ENCODE measurements at regions not wholly inside any gene's neighbourhood (a gene's known extent, or its start where the extent isn't known, plus 50 kb on each side); places are given as distances from the start of the nearest gene placed in this dataset.
A peak's percentile ranks its signal among the peaks of the same experiment; 100 is the strongest.

DNA sequence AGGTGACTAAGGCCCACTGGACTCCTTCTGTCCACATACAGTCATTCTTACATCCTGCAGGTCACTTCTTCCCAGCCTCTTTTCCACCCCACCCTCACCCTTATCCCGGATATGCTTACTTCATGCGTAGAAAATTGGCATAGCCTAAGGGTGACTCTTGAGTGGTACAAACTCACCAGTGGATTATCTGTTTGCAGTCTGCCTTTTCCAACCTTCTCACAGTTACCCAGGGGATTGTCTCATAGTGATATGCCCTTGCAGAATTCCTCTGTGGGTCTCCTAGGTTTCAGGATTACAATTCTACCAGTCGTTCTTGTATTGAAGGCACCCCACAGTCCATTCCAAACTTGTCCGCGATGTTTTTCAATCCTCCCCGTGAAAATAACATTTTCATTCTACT, 752.9 kb upstream of the HS6ST1 start:
- Histone ChIP-seq H3K9me3 (no peaks in the 10 kb centered on the region), H3K27me3 (replicated peaks; ENCODE audit: control insufficient read depth, insufficient read depth, low read length) (no peaks in the 10 kb centered on the region), H3K4me1 (peaks cover 9% of the 10 kb centered on the region; the same call in 1 of the 2 replicates), H3K4me3 (ENCODE audit: low read depth, low read length) (no peak overlapping the region), H3K36me3 (ENCODE audit: control insufficient read depth, insufficient read depth, low read length) (no peaks in the 10 kb centered on the region)
- POLR2A ChIA-PET: no interaction called here
- no peaks in the 10 kb centered on the region for H3K36me3 Mint-ChIP-seq (ENCODE audit: insufficient read depth, unreplicated experiment)
- DNase-seq: no peak
- TF ChIP-seq, protein P1, sequence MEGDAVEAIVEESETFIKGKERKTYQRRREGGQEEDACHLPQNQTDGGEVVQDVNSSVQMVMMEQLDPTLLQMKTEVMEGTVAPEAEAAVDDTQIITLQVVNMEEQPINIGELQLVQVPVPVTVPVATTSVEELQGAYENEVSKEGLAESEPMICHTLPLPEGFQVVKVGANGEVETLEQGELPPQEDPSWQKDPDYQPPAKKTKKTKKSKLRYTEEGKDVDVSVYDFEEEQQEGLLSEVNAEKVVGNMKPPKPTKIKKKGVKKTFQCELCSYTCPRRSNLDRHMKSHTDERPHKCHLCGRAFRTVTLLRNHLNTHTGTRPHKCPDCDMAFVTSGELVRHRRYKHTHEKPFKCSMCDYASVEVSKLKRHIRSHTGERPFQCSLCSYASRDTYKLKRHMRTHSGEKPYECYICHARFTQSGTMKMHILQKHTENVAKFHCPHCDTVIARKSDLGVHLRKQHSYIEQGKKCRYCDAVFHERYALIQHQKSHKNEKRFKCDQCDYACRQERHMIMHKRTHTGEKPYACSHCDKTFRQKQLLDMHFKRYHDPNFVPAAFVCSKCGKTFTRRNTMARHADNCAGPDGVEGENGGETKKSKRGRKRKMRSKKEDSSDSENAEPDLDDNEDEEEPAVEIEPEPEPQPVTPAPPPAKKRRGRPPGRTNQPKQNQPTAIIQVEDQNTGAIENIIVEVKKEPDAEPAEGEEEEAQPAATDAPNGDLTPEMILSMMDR (IDR thresholded peaks at IDR 0.05; ENCODE audit: insufficient read depth in 1 of 2, low read depth in 1 of 2, low read length in 1 of 2, severe bottlenecking in 1 of 2, unreplicated experiment in 1 of 2): no peak
- H3K27ac Mint-ChIP-seq (ENCODE audit: unreplicated experiment): no peak overlapping the region
- H3K9me3 Mint-ChIP-seq (ENCODE audit: unreplicated experiment): no peaks in the 10 kb centered on the region
- no peak overlapping the region for H3K4me3 Mint-ChIP-seq (ENCODE audit: unreplicated experiment)
- CTCF ChIA-PET: no interaction called here
- no TSS peak for BruUV-seq (replicated peaks)
- H3K27me3 Mint-ChIP-seq (ENCODE audit: insufficient read depth, unreplicated experiment): no peaks in the 10 kb centered on the region
- intact Hi-C loops (cut with micrococcal nuclease; ENCODE audit: unreplicated experiment): no loop called here
- peaks cover 15% of the 10 kb centered on the region for H3K4me1 Mint-ChIP-seq (ENCODE audit: low read depth, unreplicated experiment)

DNA sequence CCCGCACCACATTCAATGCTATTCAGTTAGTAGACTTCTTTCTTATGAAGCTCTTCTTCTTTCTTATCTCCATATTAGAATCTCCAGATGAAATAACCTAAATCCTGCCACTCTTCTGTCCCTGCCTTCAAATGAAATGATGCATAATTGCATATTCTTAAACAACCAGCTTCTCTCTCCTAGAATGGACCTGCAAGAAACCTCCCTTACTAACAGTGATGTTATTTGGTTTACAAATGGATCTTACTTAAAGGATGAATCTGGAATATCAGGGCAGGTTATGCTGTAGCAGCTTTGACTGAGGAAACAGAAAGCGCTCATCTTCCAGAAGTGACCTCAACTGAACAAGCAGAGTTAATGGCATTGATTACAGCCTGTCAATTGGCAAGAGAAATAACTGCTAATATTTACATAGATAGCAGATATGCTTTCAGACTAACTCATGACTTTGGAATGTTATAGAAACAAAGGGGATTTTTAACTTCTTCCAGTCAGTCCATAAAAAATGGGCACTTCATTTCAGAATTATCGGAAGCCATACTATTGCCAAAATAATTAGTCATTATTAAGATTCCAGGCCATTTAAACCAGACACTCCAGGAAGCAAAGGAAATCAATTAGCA, 755.7 kb upstream of the HS6ST1 start:
- TF ChIP-seq, protein P1 (IDR thresholded peaks at IDR 0.05; ENCODE audit: insufficient read depth in 1 of 2, low read depth in 1 of 2, low read length in 1 of 2, severe bottlenecking in 1 of 2, unreplicated experiment in 1 of 2): no peak
- H3K4me1 Mint-ChIP-seq (ENCODE audit: low read depth, unreplicated experiment): peaks cover 15% of the 10 kb centered on the region
- no peaks in the 10 kb centered on the region for H3K27me3 Mint-ChIP-seq (ENCODE audit: insufficient read depth, unreplicated experiment)
- no peaks in the 10 kb centered on the region for H3K9me3 ChIP-seq
- no peaks in the 10 kb centered on the region for H3K36me3 ChIP-seq (ENCODE audit: control insufficient read depth, insufficient read depth, low read length)
- H3K27ac Mint-ChIP-seq (ENCODE audit: unreplicated experiment): no peak overlapping the region
- POLR2A ChIA-PET: no interaction called here
- H3K9me3 Mint-ChIP-seq (ENCODE audit: unreplicated experiment): no peaks in the 10 kb centered on the region
- intact Hi-C loops (cut with micrococcal nuclease; ENCODE audit: unreplicated experiment): no loop called here
- DNase-seq: no peak
- peak overlapping the region; percentile 28 for H3K4me3 Mint-ChIP-seq (ENCODE audit: unreplicated experiment)
- peaks cover 9% of the 10 kb centered on the region; the same call in 1 of the 2 replicates for H3K4me1 ChIP-seq
- no peaks in the 10 kb centered on the region for H3K36me3 Mint-ChIP-seq (ENCODE audit: insufficient read depth, unreplicated experiment)
- H3K4me3 ChIP-seq (ENCODE audit: low read depth, low read length): no peak overlapping the region
- no peaks in the 10 kb centered on the region for H3K27me3 ChIP-seq (replicated peaks; ENCODE audit: control insufficient read depth, insufficient read depth, low read length)
- BruUV-seq (replicated peaks): no TSS peak
- CTCF ChIA-PET: no interaction called here

DNA sequence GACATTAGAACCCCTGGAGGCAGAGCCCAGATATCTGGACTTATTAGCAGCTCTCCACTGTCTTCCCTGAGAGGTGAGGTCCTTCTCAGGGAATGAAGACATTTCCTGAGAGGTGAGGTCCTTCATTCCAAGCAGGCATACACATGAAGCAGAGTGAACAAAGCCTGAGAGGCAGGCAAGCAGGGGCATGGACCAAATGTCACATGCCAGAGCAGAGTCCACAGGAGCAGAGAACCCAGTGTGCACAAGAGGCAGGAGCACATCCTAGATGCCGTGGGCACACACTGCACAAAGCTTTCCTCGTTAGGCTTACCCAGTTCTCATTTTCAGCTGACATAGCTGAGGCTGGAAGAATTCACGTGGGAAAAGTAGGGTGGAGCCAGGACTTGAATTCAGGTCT, 759.9 kb upstream of the HS6ST1 start:
- H3K36me3 Mint-ChIP-seq (ENCODE audit: insufficient read depth, unreplicated experiment): no peaks in the 10 kb centered on the region
- no peaks in the 10 kb centered on the region for H3K36me3 ChIP-seq (ENCODE audit: control insufficient read depth, insufficient read depth, low read length)
- intact Hi-C loops (cut with micrococcal nuclease; ENCODE audit: unreplicated experiment): no loop called here
- no TSS peak for BruUV-seq (replicated peaks)
- H3K27me3 ChIP-seq (replicated peaks; ENCODE audit: control insufficient read depth, insufficient read depth, low read length): no peaks in the 10 kb centered on the region
- H3K4me1 Mint-ChIP-seq (ENCODE audit: low read depth, unreplicated experiment): peaks cover 15% of the 10 kb centered on the region
- no peak overlapping the region for H3K4me3 ChIP-seq (ENCODE audit: low read depth, low read length)
- no peaks in the 10 kb centered on the region for H3K9me3 Mint-ChIP-seq (ENCODE audit: unreplicated experiment)
- H3K4me1 ChIP-seq: peaks cover 9% of the 10 kb centered on the region; the same call in 1 of the 2 replicates
- H3K4me3 Mint-ChIP-seq (ENCODE audit: unreplicated experiment): no peak overlapping the region
- H3K9me3 ChIP-seq: no peaks in the 10 kb centered on the region
- ChIA-PET POLR2A (no interaction called here), CTCF (no interaction called here)
- H3K27me3 Mint-ChIP-seq (ENCODE audit: insufficient read depth, unreplicated experiment): no peaks in the 10 kb centered on the region
- DNase-seq: no peak
- H3K27ac Mint-ChIP-seq (ENCODE audit: unreplicated experiment): no peak overlapping the region
- TF ChIP-seq, protein P1 (IDR thresholded peaks at IDR 0.05; ENCODE audit: insufficient read depth in 1 of 2, low read depth in 1 of 2, low read length in 1 of 2, severe bottlenecking in 1 of 2, unreplicated experiment in 1 of 2): no peak

All from Caco-2 (cell line).